ELR (cell line): ENCODE measurements at regions not wholly inside any gene's neighbourhood (a gene's known extent, or its start where the extent isn't known, plus 50 kb on each side); places are given as distances from the start of the nearest gene placed in this dataset.
A peak's percentile ranks its signal among the peaks of the same experiment; 100 is the strongest.

Experiments
- DNase-seq: peaks from one replicate; pipeline ENCODE4 v3.0.0-alpha.2; 2015; ENCODE audit warnings: low read depth

DNA sequence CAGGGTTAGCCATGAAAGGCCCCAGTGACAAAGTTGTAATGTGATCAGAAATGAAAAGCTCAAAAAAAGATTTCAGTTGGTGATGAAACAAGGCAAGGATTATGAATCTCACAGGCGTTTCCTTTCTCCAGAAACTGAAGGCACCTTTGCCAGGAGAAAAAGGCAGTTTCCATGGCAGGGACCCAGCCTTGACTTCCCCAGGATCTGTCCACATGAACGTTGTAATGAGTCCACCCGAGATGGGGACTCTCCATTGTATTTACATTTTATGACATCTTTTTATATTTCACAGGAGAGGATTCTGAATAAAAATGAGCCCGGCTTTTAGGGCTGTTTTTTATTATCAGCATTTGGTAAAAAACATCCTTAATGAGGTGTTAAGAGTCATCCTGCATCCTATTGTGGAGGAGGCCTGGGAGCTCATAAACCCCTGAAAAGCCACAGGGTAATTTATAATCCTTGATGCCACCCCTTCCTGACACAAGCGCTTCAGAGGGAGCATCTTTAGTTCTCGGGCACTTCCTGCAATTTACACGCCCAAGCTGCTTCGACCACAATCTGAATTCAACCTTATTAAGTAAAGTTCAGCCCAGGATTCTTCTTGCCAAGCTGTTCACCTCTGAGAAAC is 74.1 kb upstream of the SALL4 start:
- no peak for DNase-seq

DNA sequence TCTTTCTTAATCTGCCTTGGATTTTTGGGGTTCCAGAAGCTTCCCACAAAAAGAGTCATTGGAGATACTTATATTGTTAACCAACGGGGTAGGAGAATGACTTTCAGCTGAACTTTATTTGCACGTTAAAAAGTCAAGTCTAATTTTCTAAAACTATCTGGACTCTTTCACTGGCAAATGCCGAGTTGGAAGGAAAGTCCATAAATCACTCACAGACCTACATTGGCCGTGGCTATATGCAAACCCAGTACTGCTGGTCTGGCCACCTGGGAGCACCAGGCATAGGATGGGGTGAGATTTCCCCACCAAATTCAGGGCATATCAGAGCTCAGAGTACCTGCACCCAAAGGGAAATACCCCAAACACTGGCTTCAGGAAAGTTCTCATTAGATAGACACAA is 71.3 kb upstream of the SALL4 start:
- no peak for DNase-seq

DNA sequence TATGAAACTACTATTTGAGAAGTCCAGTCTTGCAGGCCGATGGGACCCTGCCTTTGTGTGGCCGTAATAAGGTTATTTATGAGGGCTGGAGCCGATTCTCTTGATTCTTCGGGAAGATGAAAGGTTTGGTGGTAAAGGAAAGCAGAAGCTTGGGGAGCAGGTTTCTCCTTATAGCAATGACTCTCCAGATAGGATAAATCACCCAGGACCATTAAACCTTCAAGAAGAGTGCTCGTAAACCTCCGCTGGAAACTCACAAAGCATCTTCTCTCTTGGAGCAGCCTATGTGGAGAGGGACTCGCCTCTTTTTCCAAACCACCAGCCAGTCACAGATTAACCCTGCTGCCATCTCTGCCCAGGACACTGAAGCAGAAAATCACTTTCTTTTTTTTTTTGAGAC is 69.6 kb upstream of the SALL4 start:
- no peak for DNase-seq

GRCh38 chr20:51869002-51869401 is 66.7 kb upstream of the SALL4 start:
- no peak for DNase-seq

DNA sequence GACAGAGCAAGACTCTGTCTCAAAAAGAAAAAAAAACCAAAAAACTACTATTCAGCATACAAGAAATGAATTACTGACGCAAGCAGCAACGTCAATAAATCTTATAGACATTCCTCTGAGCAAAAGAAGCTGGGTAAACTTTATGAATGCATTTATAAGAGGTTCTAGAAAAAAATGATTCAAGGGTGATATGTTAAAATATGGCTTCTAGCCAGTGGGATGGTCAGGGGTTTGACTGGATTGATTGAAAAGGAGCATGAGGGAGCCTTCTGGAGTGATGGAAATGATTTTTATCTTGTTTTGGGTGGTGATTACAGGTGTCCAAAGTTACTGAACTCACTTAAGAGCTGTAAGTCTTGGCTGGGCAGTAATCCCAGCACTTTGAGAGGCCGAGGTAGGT is 64.9 kb upstream of the SALL4 start:
- DNase-seq = no peak

- DNase-seq = no peak
Observed at GRCh38 chr20:51864967-51865366, 62.6 kb upstream of the SALL4 start.

DNA sequence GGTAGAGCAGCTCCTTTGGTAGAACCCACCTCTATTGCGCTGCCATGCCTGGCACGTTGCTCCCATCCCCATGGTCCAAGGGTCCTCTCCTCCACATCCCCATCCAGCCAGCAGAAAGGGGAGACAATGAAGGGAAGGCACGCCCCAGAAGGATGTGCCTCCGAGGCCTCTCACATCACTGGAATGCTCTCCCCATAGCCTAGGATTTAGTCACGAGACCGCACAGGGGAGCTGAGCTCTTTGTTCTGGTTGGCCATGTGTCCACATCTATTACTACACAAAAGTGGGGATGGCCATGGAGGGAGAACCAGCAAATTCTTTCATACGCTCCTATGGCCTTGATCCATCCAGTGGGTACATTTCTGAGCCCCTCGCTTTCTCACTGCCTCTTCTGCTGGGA is 60.5 kb upstream of the SALL4 start:
- DNase-seq = peak; percentile 83

- DNase-seq = peak; percentile 19
Observed at GRCh38 chr20:51861726-51862466, 59.6 kb upstream of the SALL4 start.

DNA sequence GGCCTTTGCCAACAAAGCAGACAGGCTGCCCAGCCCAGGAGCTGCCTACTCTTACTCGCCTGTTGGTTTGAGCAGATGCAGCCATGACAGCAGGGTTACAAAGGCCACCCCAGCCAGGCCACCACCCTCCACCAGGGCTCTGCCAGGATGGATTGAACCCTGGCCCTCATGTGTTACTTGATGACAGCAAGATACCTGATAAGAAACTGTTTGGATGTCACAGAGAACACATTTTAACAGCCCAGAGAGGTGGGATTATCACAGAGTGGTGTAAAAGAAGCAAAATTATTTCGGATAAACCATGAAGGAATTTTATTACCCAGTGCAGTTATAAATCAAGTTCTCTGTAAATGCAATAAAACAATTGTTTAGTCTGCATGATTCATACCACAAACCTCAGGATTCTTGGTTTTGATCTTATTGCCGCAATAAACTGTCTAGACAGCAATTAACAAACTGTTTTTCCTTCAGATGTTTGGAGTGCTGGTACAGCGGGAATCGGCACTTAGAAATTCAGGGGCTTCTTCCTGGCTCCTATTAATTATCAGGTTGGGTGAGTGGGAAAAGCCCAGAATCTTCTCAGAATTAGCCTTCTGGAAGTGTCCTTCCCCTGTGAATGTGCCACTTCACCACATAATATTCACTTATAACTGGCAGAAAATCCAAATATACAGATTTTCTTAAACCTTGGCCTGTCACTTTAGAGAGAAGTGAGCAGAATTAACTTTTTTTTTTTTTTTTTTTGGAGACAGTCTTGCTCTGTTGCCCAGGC is 58.0 kb upstream of the SALL4 start:
- peak; percentile 72 for DNase-seq

GRCh38 chr20:51856432-51856831 is 54.1 kb upstream of the SALL4 start:
- DNase-seq = no peak

GRCh38 chr20:51854921-51855320 is 52.6 kb upstream of the SALL4 start:
- no peak for DNase-seq
